AG10803 (cell line): ENCODE measurements at regions not wholly inside any gene's neighbourhood (a gene's known extent, or its start where the extent isn't known, plus 50 kb on each side); places are given as distances from the start of the nearest gene placed in this dataset.

Experiments used
- DNase-seq: peaks from one replicate; pipeline ENCODE4 v3.0.0; 2010; ENCODE audit warnings: low read depth
- H3K4me3 ChIP-seq: 2 replicates; pipeline ENCODE4 v1.5.1; 2011; ENCODE audit warnings: mild to moderate bottlenecking, low read length, control low read depth
- TF ChIP-seq, protein P1 (sequence below): conservative IDR thresholded peaks from 2 replicates; pipeline ENCODE4 v1.5.1; 2011; ENCODE audit warnings: mild to moderate bottlenecking, low read length, control low read depth, inconsistent platforms

DNA sequence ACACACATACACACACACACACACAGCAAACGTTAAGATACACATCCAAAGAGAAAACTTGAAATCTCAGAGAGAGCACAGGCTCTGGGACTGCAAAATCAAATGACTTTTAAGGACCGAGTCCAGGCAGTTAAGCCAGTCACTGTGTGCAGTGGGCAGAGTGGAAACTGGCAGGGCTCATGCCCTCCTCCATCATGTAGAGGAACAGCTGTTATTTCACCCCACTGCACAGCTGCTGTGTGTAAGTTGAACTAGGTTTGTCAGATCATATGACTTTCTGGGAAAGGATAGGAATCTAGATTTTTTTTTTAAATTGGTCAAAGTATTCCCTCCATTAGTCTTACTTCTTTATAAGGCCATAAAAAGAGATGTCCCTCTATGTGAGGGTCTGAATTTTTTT, 1002.1 kb downstream of the UQCRFS1 start:
- H3K4me3 ChIP-seq, result no peak overlapping the region
- TF ChIP-seq, protein P1, sequence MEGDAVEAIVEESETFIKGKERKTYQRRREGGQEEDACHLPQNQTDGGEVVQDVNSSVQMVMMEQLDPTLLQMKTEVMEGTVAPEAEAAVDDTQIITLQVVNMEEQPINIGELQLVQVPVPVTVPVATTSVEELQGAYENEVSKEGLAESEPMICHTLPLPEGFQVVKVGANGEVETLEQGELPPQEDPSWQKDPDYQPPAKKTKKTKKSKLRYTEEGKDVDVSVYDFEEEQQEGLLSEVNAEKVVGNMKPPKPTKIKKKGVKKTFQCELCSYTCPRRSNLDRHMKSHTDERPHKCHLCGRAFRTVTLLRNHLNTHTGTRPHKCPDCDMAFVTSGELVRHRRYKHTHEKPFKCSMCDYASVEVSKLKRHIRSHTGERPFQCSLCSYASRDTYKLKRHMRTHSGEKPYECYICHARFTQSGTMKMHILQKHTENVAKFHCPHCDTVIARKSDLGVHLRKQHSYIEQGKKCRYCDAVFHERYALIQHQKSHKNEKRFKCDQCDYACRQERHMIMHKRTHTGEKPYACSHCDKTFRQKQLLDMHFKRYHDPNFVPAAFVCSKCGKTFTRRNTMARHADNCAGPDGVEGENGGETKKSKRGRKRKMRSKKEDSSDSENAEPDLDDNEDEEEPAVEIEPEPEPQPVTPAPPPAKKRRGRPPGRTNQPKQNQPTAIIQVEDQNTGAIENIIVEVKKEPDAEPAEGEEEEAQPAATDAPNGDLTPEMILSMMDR, result no peak
- DNase-seq, result no peak

DNA sequence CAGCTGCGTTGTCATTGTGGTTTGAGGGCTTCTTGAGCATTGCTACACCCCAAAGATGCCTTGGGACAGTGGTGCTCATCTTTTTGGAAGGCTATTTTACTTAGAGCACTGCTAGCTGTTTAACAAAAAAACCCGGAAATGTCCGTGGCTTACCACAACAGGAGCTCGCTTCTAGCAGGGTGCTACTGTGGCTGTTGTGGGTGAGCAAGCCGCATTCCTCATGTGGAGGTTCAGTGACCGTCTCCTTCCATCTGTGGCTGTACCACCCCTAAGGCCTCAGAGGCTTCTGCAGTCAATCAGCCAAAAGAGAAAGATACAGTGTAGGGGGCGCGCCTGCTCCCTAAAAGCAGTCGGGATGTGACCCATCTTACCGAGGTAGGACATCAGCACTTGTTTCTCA, 1004.2 kb downstream of the UQCRFS1 start:
- H3K4me3 ChIP-seq, result no peak overlapping the region
- TF ChIP-seq, protein P1, result no peak
- peak; percentile 2 for DNase-seq

DNA sequence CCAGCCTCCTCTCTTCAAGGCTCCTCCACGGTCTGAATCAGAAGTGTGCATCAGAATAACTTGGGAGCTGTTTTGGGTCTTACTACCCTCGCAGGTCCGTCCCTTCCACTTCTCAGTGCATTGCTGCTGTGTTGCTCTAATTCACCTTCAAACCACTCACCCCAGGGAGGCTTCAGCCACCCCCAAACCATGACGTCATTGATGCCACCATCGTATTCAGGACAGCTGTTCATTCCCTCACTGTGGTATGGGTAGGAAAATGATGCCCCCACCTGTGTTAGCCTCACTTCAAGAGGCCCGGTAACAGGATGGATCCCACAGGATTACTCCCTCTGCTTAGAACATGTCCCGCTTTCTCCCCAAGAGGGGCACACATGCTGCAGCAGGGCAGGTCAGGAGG, 1005.7 kb downstream of the UQCRFS1 start:
- no peak for DNase-seq
- TF ChIP-seq, protein P1, result no peak
- H3K4me3 ChIP-seq, result no peak overlapping the region

DNA sequence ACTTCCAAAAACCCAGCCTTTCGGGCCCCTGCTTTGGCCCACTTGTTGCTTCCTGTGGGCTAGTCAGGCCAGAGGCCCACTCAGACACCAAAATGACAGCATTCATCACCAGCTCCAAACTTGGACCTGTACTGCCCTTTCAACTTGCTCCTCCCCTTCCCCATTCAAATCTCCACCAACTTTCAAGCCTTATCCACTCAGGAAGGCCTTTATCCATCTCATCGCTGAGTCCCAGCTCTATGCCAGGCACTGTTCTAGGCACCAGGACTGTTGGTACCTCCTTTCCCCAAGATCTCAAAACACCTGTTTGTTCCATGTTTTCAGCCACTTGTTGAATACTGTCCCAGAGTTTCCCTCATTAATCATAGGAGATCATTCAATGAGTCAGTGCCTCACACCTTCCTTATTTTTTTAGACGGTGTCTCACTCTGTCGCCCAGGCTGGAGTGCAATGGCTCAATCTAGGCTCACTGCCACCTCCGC, 1011.4 kb downstream of the UQCRFS1 start:
- H3K4me3 ChIP-seq, result no peak overlapping the region
- no peak for DNase-seq
- TF ChIP-seq, protein P1, result no peak

DNA sequence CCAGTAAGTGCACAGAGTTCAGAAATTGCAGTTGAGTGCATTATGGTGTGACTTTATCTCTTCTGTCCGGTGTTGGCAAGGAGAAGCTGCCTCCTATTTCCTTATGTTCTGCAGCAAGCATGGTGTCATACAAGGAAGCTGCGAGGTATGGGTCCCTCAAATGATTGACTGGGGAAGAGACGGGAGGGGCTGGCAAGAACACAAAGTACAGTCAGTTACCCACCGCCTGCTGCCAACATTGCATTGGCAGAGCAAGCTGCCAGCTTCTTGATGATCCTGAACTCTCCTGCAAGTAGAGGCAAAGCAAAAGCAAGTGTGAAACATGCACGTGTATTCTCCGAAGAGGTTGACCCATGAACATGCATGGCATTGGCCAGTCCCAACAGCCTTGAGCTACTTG, 1013.6 kb downstream of the UQCRFS1 start:
- TF ChIP-seq, protein P1, result no peak
- no peak overlapping the region for H3K4me3 ChIP-seq
- no peak for DNase-seq

DNA sequence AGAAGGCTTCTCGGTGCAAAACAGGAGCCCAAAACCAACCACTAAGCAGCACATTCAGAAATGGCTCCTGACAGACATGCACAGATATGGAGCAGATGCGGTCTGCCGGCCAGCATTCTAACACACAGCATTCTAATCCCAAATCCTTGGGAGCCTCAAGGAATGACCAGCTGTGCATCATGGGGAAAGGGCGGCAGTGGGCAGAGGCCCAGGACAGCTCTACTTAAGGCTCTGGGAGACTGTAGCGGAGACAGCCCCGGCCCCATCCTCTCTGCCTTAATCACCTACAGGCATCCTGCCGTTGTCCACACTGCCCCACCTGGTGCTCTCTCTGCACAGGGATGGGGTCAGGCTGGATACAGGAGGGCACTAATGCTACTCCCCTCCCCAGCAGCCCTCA, 1016.0 kb downstream of the UQCRFS1 start:
- DNase-seq, result no peak
- TF ChIP-seq, protein P1, result no peak
- no peak overlapping the region for H3K4me3 ChIP-seq

DNA sequence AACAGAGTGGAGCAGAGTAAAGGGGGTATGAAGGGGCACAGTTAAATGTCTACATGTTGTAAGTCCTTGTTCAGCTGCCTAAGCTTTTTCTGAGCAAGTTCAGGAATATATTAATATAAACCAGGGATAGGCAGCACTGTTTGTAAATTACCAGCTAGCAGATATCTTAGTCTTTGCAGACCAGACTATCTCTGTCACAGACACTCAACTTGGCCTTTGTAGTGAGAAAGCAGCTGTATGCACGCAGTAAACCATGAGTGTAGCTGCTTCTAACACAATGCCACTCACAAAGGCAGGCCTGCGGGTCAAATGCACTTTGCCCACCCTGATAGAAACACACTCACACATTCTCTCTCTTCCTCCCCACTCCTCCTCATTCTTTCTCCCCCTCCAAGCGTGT, 1016.9 kb downstream of the UQCRFS1 start:
- no peak for DNase-seq

More for the DNA sequence above, 1016.9 kb downstream of the UQCRFS1 start:
- H3K4me3 ChIP-seq, result no peak overlapping the region
- TF ChIP-seq, protein P1, result no peak
